ENCODE measurements at regions not wholly inside any gene's neighbourhood (a gene's known extent, or its start where the extent isn't known, plus 50 kb on each side); places are given as distances from the start of the nearest gene placed in this dataset.

DNA sequence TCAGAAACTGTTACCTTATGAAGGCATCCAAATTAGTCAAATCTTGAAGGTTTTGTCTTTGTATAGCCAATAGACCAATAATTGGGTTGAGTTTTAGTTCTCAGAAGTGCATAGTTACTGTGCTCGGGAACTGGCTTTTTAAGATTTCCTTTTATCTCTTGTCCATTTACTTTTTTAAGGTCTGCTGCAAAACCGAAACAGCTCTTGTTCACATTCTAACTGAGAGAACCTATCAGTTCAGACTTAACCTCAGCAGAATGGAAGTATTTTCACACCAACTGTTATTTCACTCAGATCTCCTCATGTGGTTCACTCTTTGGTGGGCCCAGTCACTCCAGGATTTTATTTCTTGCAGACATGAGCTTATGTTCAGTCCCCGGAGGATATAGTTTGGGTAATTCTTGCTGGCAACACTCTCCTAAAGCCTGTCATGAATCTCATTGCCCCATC, 55.5 kb downstream of the TPBG start:
- H3K4me1 Mint-ChIP-seq (ENCODE audit: insufficient read depth, unreplicated experiment): peaks cover 14% of the 10 kb centered on the region
- no peak overlapping the region for H3K27ac Mint-ChIP-seq (ENCODE audit: low read depth, unreplicated experiment)
- no TSS peak for BruUV-seq (replicated peaks)
- intact Hi-C loops (cut with micrococcal nuclease): no loop called here
- CTCF ChIA-PET: interaction anchor here (0.6 kb wide), 1 partner anchor 56 kb away, joined by 3 read pairs; no protein-coding TSS in a partner anchor
- no peak for DNase-seq (ENCODE audit: unreplicated experiment)
- H3K9me3 Mint-ChIP-seq (ENCODE audit: unreplicated experiment): no peaks in the 10 kb centered on the region
- TF ChIP-seq, protein P1, sequence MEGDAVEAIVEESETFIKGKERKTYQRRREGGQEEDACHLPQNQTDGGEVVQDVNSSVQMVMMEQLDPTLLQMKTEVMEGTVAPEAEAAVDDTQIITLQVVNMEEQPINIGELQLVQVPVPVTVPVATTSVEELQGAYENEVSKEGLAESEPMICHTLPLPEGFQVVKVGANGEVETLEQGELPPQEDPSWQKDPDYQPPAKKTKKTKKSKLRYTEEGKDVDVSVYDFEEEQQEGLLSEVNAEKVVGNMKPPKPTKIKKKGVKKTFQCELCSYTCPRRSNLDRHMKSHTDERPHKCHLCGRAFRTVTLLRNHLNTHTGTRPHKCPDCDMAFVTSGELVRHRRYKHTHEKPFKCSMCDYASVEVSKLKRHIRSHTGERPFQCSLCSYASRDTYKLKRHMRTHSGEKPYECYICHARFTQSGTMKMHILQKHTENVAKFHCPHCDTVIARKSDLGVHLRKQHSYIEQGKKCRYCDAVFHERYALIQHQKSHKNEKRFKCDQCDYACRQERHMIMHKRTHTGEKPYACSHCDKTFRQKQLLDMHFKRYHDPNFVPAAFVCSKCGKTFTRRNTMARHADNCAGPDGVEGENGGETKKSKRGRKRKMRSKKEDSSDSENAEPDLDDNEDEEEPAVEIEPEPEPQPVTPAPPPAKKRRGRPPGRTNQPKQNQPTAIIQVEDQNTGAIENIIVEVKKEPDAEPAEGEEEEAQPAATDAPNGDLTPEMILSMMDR (IDR thresholded peaks at IDR 0.05; ENCODE audit: unreplicated experiment): no peak
- no peaks in the 10 kb centered on the region for H3K36me3 Mint-ChIP-seq (ENCODE audit: insufficient read depth, unreplicated experiment)
- H3K4me3 Mint-ChIP-seq (ENCODE audit: unreplicated experiment): no peak overlapping the region
- no peaks in the 10 kb centered on the region for H3K27me3 Mint-ChIP-seq (ENCODE audit: insufficient read depth, unreplicated experiment)
- POLR2A ChIA-PET: interaction anchor here (1.4 to 1.5 kb wide), 2 partner anchors 22 to 54 kb away, joined by 3 read pairs; no protein-coding TSS in a partner anchor

DNA sequence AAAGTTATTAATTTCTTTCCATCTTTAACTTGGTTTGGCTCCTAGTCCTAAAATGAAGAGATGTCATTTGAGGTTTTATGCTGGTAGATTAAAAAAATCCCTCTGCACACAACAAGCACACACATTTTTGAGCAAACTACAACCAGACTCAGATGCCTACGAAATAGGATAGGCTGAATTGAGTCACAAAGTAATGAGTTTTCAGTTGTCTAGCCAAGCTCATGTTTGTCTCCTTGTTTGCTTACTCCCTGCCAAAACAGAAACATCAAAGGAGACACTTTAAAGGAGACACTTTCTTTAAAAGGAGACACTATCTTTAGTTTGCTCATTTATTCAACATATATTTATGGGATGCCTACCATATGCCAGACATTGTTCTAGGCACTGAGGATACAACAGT, 56.2 kb downstream of the TPBG start:
- no peaks in the 10 kb centered on the region for H3K27me3 Mint-ChIP-seq (ENCODE audit: insufficient read depth, unreplicated experiment)
- no peaks in the 10 kb centered on the region for H3K36me3 Mint-ChIP-seq (ENCODE audit: insufficient read depth, unreplicated experiment)
- ChIA-PET POLR2A (interaction anchor here (1.4 kb wide), 1 partner anchor 22 kb away, joined by 3 read pairs; no protein-coding TSS in a partner anchor), CTCF (interaction anchor here (0.6 kb wide), 1 partner anchor 634 kb away, joined by 3 read pairs; no protein-coding TSS in a partner anchor)
- no peak overlapping the region for H3K4me3 Mint-ChIP-seq (ENCODE audit: unreplicated experiment)
- DNase-seq (ENCODE audit: unreplicated experiment): no peak
- H3K4me1 Mint-ChIP-seq (ENCODE audit: insufficient read depth, unreplicated experiment): peaks cover 14% of the 10 kb centered on the region
- no peaks in the 10 kb centered on the region for H3K9me3 Mint-ChIP-seq (ENCODE audit: unreplicated experiment)
- intact Hi-C loops (cut with micrococcal nuclease): no loop called here
- no TSS peak for BruUV-seq (replicated peaks)
- TF ChIP-seq, protein P1 (IDR thresholded peaks at IDR 0.05; ENCODE audit: unreplicated experiment): no peak
- no peak overlapping the region for H3K27ac Mint-ChIP-seq (ENCODE audit: low read depth, unreplicated experiment)

DNA sequence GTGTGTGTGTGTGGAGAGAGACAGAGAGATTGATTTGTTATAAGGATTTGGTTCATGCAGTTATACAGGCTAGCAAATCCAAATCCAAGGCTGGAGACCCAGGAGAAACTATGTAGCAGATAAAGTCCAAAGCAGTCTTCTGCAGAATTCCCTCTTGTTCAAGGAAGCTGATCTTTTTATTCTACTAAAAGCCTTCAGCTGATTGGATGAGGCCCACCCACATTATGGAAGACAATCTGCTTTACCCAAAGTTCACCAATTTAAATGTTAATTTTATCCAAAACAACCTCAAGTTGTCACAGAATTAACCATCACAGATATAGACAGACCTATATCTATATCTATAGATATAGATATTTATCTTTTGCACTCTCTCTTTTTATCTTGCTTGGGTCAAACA, 67.0 kb downstream of the TPBG start:
- CTCF ChIA-PET: interaction anchor here (0.7 kb wide), 1 partner anchor 9 kb away, joined by 3 read pairs; no protein-coding TSS in a partner anchor
- no peaks in the 10 kb centered on the region for H3K27me3 Mint-ChIP-seq (ENCODE audit: insufficient read depth, unreplicated experiment)
- H3K9me3 Mint-ChIP-seq (ENCODE audit: unreplicated experiment): no peaks in the 10 kb centered on the region
- TF ChIP-seq, protein P1 (IDR thresholded peaks at IDR 0.05; ENCODE audit: unreplicated experiment): no peak
- no peak for DNase-seq (ENCODE audit: unreplicated experiment)
- no peak overlapping the region for H3K4me3 Mint-ChIP-seq (ENCODE audit: unreplicated experiment)
- POLR2A ChIA-PET: no interaction called here
- H3K27ac Mint-ChIP-seq (ENCODE audit: low read depth, unreplicated experiment): no peak overlapping the region
- H3K4me1 Mint-ChIP-seq (ENCODE audit: insufficient read depth, unreplicated experiment): no peaks in the 10 kb centered on the region
- intact Hi-C loops (cut with micrococcal nuclease): no loop called here
- BruUV-seq (replicated peaks): no TSS peak
- no peaks in the 10 kb centered on the region for H3K36me3 Mint-ChIP-seq (ENCODE audit: insufficient read depth, unreplicated experiment)

DNA sequence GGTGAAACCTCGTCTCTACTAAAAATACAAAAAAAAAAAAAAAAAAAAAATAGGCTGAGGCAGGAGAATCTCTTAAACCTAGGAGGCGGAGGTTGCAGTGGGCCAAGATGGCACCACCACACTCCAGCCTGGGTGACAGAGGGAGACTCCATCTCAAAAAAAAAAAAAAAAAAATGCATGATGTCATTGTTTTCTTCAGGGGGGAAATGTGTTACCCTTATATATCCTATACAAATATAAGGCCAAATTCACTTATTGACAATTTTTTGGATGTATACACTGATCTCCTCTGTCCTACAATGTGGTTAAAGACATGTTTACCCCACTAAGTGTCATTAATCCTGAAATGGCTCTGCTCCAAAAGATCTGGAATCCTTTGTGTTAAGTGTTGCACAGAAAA, 73.1 kb downstream of the TPBG start:
- CTCF ChIA-PET: no interaction called here
- no peaks in the 10 kb centered on the region for H3K36me3 Mint-ChIP-seq (ENCODE audit: insufficient read depth, unreplicated experiment)

More for the DNA sequence above, 73.1 kb downstream of the TPBG start:
- TF ChIP-seq, protein P1 (IDR thresholded peaks at IDR 0.05; ENCODE audit: unreplicated experiment): no peak
- DNase-seq (ENCODE audit: unreplicated experiment): no peak
- POLR2A ChIA-PET: no interaction called here
- intact Hi-C loops (cut with micrococcal nuclease): no loop called here
- Mint-ChIP-seq H3K4me3 (ENCODE audit: unreplicated experiment) (no peak overlapping the region), H3K9me3 (ENCODE audit: unreplicated experiment) (no peaks in the 10 kb centered on the region), H3K4me1 (ENCODE audit: insufficient read depth, unreplicated experiment) (no peaks in the 10 kb centered on the region), H3K27me3 (ENCODE audit: insufficient read depth, unreplicated experiment) (no peaks in the 10 kb centered on the region), H3K27ac (ENCODE audit: low read depth, unreplicated experiment) (no peak overlapping the region)
- no TSS peak for BruUV-seq (replicated peaks)
